RWPE2 (cell line): ENCODE measurements at regions not wholly inside any gene's neighbourhood (a gene's known extent, or its start where the extent isn't known, plus 50 kb on each side); places are given as distances from the start of the nearest gene placed in this dataset.

Experiments
- ATAC-seq: fragments of 200-7000 bp; cut with Tn5 transposase; 3 replicates; pipeline ENCODE4 v1.9.1; 2021; ENCODE audit warnings: low read depth
- DNase-seq: peaks from one replicate; pipeline ENCODE4 v3.0.0-alpha.2; 2020; ENCODE audit warnings: low spot score
- H3K27ac ChIP-seq: fragments of 450-650 bp; 2 replicates; pipeline ENCODE4 v1.5.1; 2017; ENCODE audit warnings: mild to moderate bottlenecking; ENCODE audit not compliant: poor library complexity, severe bottlenecking
- H3K27me3 ChIP-seq: fragments of 250-450 bp; sonication (Bioruptor Pico); 2 replicates; pipeline ENCODE4 v1.5.1; 2021; ENCODE audit warnings: mild to moderate bottlenecking, moderate library complexity; ENCODE audit not compliant: insufficient read depth, poor library complexity, severe bottlenecking
- H3K36me3 ChIP-seq: fragments of 250-450 bp; sonication (Bioruptor Pico); 2 replicates; pipeline ENCODE4 v1.5.1; 2020; ENCODE audit warnings: low read depth, mild to moderate bottlenecking, moderate library complexity
- H3K4me1 ChIP-seq: fragments of 250-450 bp; sonication (Bioruptor Pico); 2 replicates; pipeline ENCODE4 v1.5.1; 2021; ENCODE audit warnings: mild to moderate bottlenecking, moderate library complexity; ENCODE audit not compliant: insufficient read depth, poor library complexity, severe bottlenecking
- H3K4me3 ChIP-seq: fragments of 250-450 bp; sonication (Bioruptor Pico); 2 replicates; pipeline ENCODE4 v1.5.1; 2021; ENCODE audit warnings: mild to moderate bottlenecking, moderate library complexity; ENCODE audit not compliant: severe bottlenecking
- H3K9me3 ChIP-seq: fragments of 250-450 bp; sonication (Bioruptor Pico); 2 replicates; pipeline ENCODE4 v1.5.1; 2021; ENCODE audit warnings: mild to moderate bottlenecking, moderate library complexity; ENCODE audit not compliant: severe bottlenecking
- CTCF ChIP-seq: fragments of 450-650 bp; IDR thresholded peaks from one replicate; pipeline ENCODE4 v1.5.1; 2017; ENCODE audit warnings: mild to moderate bottlenecking, moderate library complexity; ENCODE audit not compliant: poor library complexity, severe bottlenecking

- Histone ChIP-seq H3K4me1 (peaks cover 14% of the 10 kb centered on the region), H3K4me3 (no peak overlapping the region), H3K27ac (no peak overlapping the region), H3K9me3 (no peaks in the 10 kb centered on the region), H3K27me3 (no peaks in the 10 kb centered on the region), H3K36me3 (no peaks in the 10 kb centered on the region)
- ATAC-seq (no peak), DNase-seq (no peak)
- TF ChIP-seq CTCF: no peak
Measured at GRCh38 chr12:91922674-91923073, 223.0 kb downstream of the BTG1 start.

- no peak overlapping the region for H3K27ac ChIP-seq
- ATAC-seq: no peak
Measured at GRCh38 chr12:91922139-91922538, 223.5 kb downstream of the BTG1 start.

GRCh38 chr12:91921555-91921954 is 224.1 kb downstream of the BTG1 start:
- ATAC-seq (no peak), DNase-seq (no peak)
- Histone ChIP-seq H3K4me3 (no peak overlapping the region), H3K36me3 (no peaks in the 10 kb centered on the region), H3K27me3 (no peaks in the 10 kb centered on the region), H3K4me1 (peaks cover 3% of the 10 kb centered on the region), H3K27ac (no peak overlapping the region), H3K9me3 (no peaks in the 10 kb centered on the region)
- no peak for TF ChIP-seq CTCF

More at GRCh38 chr12:91922139-91922538, 223.5 kb downstream of the BTG1 start:
- no peak for TF ChIP-seq CTCF
- Histone ChIP-seq H3K4me3 (no peak overlapping the region), H3K27me3 (no peaks in the 10 kb centered on the region), H3K9me3 (no peaks in the 10 kb centered on the region), H3K4me1 (peaks cover 8% of the 10 kb centered on the region), H3K36me3 (no peaks in the 10 kb centered on the region)
- no peak for DNase-seq

DNA sequence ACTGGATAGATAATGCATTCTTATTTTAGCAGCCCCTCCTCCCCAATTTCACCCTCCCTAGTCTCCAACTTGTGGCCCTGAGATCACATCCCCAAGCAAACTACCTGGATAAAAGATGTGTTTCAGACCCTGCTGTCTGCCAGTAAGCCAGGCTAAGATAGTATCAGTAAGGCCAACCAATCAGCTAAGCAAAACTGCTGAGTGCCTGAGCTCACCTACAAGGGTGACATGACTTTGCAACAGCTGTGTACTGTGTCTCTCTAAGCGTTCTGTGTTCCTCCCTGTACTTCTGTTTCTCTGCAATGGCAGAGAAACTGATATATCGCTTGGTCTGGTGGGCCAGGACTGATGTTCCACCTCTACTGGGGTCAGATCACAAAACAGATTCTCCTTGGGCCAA is 224.9 kb downstream of the BTG1 start:
- no peak overlapping the region for H3K27ac ChIP-seq
- H3K4me3 ChIP-seq: no peak overlapping the region
- H3K4me1 ChIP-seq: no peaks in the 10 kb centered on the region
- no peak for TF ChIP-seq CTCF
- H3K9me3 ChIP-seq: no peaks in the 10 kb centered on the region
- H3K36me3 ChIP-seq: no peaks in the 10 kb centered on the region
- DNase-seq (no peak), ATAC-seq (no peak)
- H3K27me3 ChIP-seq: no peaks in the 10 kb centered on the region

DNA sequence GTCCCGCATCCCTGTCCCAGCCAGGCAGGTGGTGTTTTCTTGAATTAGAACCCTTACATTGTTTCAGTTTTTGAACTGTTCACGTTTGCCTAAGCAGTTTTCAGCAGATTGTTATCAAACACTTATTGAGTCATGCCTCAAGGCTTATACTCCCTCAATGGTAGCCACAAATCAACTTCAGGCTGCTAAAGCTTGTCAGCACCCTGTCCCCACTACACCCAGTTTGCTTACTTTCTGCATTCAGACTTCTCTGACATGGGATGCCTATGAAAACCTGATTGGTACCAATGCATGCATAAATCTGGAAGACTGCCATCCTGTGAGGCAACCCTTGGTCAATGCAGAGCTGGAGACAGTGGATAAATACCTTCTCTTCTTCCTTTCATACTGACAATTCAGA is 225.4 kb downstream of the BTG1 start:
- H3K9me3 ChIP-seq: no peaks in the 10 kb centered on the region
- H3K36me3 ChIP-seq: no peaks in the 10 kb centered on the region
- no peak overlapping the region for H3K27ac ChIP-seq
- H3K4me1 ChIP-seq: no peaks in the 10 kb centered on the region
- H3K27me3 ChIP-seq: no peaks in the 10 kb centered on the region
- TF ChIP-seq CTCF: no peak
- no peak overlapping the region for H3K4me3 ChIP-seq
- DNase-seq (no peak), ATAC-seq (no peak)
